T-helper 1 cell treated with Interleukin-12 subunit alpha and Interleukin-12 subunit beta and Interleukin-4 antibody, amounts not matched to agents 30 μg/mL and 1 μg/mL, for 36 hours (primary cell): ENCODE measurements at regions not wholly inside any gene's neighbourhood (a gene's known extent, or its start where the extent isn't known, plus 50 kb on each side); places are given as distances from the start of the nearest gene placed in this dataset.

Experiments used
- H3K27ac Mint-ChIP-seq: one replicate; pipeline ENCODE4 v1.8.0; 2021; ENCODE audit warnings: mild to moderate bottlenecking, mixed read lengths
- H3K27me3 Mint-ChIP-seq: one replicate; pipeline ENCODE4 v1.8.0; 2021; ENCODE audit warnings: low read depth, mixed read lengths
- H3K36me3 Mint-ChIP-seq: one replicate; pipeline ENCODE4 v1.8.0; 2021; ENCODE audit warnings: low read depth, mixed read lengths
- H3K4me1 Mint-ChIP-seq: one replicate; pipeline ENCODE4 v1.8.0; 2021; ENCODE audit warnings: low read depth, mixed read lengths
- H3K4me3 Mint-ChIP-seq: one replicate; pipeline ENCODE4 v1.8.0; 2021; ENCODE audit warnings: mild to moderate bottlenecking, moderate library complexity, mixed read lengths
- H3K9me3 Mint-ChIP-seq: one replicate; pipeline ENCODE4 v1.8.0; 2021; ENCODE audit warnings: mixed read lengths

DNA sequence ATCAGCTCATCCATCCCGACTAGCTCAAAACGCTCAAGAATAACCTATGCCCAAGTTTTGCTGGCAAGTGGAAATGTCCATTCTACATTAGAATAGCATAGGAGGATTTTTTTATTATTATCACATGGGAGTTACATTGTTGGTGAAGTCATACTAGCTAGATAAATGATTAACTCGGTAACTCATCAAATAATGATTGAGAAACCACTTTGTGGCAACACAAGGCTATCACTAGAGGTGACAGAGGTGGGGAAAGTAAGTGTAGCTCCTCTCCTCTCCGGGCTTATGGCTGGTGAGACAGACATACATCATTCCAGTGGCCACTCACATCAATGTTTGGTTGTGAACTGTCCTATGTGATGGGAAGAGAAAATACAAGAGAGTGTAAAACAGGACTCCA lies 161.6 kb downstream of the ZIC5 start:
- peaks cover 8% of the 10 kb centered on the region for H3K27me3 Mint-ChIP-seq
- H3K9me3 Mint-ChIP-seq: no peaks in the 10 kb centered on the region
- H3K4me3 Mint-ChIP-seq: no peak overlapping the region
- H3K36me3 Mint-ChIP-seq: no peaks in the 10 kb centered on the region
- no peaks in the 10 kb centered on the region for H3K4me1 Mint-ChIP-seq
- H3K27ac Mint-ChIP-seq: no peak overlapping the region

DNA sequence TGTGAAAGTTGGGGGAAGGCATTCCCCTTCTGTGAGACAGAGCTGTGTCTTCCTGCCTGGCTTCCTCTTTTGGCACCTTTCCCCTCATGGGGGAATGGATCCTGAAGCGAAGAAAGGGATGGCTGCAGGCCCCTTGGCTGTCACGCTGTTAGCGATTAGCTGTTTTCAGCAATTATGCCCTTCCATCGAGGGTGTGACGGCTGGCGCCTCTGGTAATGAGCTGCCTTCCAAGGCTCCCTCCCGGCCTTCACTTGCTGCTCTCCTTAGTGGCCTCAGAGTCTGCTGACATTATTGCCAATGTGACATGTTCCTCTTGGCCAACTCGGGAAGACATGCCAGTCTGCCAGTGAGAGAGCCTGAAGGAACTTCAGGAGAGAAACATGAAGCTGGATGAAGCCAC lies 162.1 kb downstream of the ZIC5 start:
- H3K4me3 Mint-ChIP-seq: no peak overlapping the region
- no peaks in the 10 kb centered on the region for H3K9me3 Mint-ChIP-seq
- H3K27me3 Mint-ChIP-seq: peaks cover 8% of the 10 kb centered on the region
- H3K36me3 Mint-ChIP-seq: no peaks in the 10 kb centered on the region
- no peak overlapping the region for H3K27ac Mint-ChIP-seq
- H3K4me1 Mint-ChIP-seq: no peaks in the 10 kb centered on the region

DNA sequence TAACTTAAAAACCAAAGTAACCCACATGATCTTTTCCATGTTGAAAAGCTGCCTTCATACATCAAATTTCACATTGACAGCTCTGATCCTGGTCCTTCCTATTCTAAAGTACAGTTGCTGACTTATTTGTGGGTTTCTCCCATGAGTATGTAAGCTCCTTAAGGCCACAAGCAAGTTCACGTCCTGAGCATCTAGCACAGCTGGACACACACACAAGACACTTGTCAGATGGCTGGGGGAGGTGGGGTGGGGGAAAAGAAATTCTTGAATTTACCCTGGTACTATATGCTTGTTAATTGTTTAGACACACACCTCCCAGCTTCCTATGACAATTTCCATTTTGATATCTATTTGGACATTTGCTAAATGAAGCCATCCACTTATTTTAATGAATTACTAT lies 162.8 kb downstream of the ZIC5 start:
- no peaks in the 10 kb centered on the region for H3K4me1 Mint-ChIP-seq
- no peak overlapping the region for H3K27ac Mint-ChIP-seq
- no peak overlapping the region for H3K4me3 Mint-ChIP-seq
- H3K27me3 Mint-ChIP-seq: peaks cover 8% of the 10 kb centered on the region
- no peaks in the 10 kb centered on the region for H3K9me3 Mint-ChIP-seq
- H3K36me3 Mint-ChIP-seq: no peaks in the 10 kb centered on the region

DNA sequence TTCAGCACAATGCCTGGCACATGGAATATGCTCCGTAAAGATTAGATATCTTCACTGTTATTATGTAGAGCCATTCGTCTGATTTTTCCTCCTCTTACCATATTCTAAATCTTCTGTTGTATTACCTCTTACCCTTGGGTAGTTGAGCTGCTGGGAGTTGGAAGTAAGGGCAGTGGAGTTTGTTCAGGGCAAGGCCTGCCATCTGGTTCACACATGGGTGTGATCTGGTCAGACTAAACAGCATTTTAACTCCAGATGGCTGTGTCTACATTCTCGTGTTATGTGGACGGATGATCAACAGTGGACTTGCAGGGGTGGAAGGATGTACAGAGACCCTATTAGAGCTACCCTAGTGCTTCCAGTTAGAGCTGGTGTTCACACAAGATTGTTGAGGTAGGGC lies 164.9 kb downstream of the ZIC5 start:
- Mint-ChIP-seq H3K4me1 (no peaks in the 10 kb centered on the region), H3K9me3 (no peaks in the 10 kb centered on the region), H3K27ac (no peak overlapping the region), H3K36me3 (no peaks in the 10 kb centered on the region), H3K4me3 (no peak overlapping the region), H3K27me3 (peaks cover 3% of the 10 kb centered on the region)

GRCh38 chr13:99805361-99805760 lies 166.2 kb downstream of the ZIC5 start:
- peaks cover 3% of the 10 kb centered on the region for H3K27me3 Mint-ChIP-seq
- H3K4me1 Mint-ChIP-seq: no peaks in the 10 kb centered on the region
- H3K27ac Mint-ChIP-seq: no peak overlapping the region
- no peak overlapping the region for H3K4me3 Mint-ChIP-seq
- no peaks in the 10 kb centered on the region for H3K36me3 Mint-ChIP-seq
- no peaks in the 10 kb centered on the region for H3K9me3 Mint-ChIP-seq

- no peak overlapping the region for H3K4me3 Mint-ChIP-seq
- no peak overlapping the region for H3K27ac Mint-ChIP-seq
- H3K4me1 Mint-ChIP-seq: no peaks in the 10 kb centered on the region
- H3K9me3 Mint-ChIP-seq: no peaks in the 10 kb centered on the region
- no peaks in the 10 kb centered on the region for H3K36me3 Mint-ChIP-seq
- no peaks in the 10 kb centered on the region for H3K27me3 Mint-ChIP-seq
Observed at GRCh38 chr13:99803141-99803540, 168.4 kb downstream of the ZIC5 start.

DNA sequence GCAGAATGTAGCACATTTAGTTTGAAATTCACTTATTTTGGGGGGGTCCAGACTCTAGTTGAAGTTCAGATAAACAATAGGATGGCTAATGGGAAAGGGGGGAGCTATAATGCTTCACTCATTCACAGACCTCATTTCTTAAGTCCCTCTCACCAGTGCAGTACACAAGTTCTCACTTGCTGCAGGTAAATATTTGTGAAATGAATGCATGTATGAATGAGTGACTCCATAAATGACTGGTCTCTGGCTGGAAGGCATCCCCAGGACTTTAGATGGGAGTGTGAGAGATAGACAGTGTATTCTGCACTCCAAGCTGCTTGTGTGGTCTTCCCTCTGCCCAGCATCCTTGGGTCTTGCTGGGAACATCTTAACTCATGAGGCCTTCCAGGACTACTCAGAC lies 169.2 kb downstream of the ZIC5 start:
- no peak overlapping the region for H3K4me3 Mint-ChIP-seq
- H3K4me1 Mint-ChIP-seq: no peaks in the 10 kb centered on the region
- H3K27ac Mint-ChIP-seq: no peak overlapping the region
- no peaks in the 10 kb centered on the region for H3K9me3 Mint-ChIP-seq
- H3K36me3 Mint-ChIP-seq: no peaks in the 10 kb centered on the region
- no peaks in the 10 kb centered on the region for H3K27me3 Mint-ChIP-seq

- Mint-ChIP-seq H3K27me3 (no peaks in the 10 kb centered on the region), H3K4me1 (no peaks in the 10 kb centered on the region), H3K4me3 (no peak overlapping the region), H3K36me3 (no peaks in the 10 kb centered on the region), H3K27ac (no peak overlapping the region), H3K9me3 (no peaks in the 10 kb centered on the region)
Observed at GRCh38 chr13:99800951-99801350, 170.6 kb downstream of the ZIC5 start.

DNA sequence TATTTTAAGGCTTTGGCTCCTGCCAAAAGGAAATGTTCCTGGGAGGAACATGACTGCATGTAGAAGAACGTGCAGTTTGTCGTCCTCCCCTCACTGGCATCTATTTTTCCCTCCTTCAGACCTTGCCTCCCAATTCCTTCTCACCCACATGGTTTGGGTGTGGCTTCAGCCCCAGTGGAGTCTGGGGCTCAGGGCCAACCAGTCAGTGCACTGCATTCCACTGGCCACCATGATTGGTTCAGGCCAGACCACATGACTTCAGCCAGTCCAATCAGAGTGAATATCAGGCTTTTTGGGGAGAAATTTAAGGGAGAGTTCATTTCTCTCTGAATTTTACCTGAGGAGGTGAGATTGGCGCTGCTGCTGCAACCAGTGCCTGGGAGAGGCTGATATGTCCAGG lies 171.6 kb downstream of the ZIC5 start:
- Mint-ChIP-seq H3K4me3 (no peak overlapping the region), H3K27me3 (no peaks in the 10 kb centered on the region), H3K36me3 (no peaks in the 10 kb centered on the region), H3K27ac (no peak overlapping the region), H3K4me1 (no peaks in the 10 kb centered on the region), H3K9me3 (no peaks in the 10 kb centered on the region)

DNA sequence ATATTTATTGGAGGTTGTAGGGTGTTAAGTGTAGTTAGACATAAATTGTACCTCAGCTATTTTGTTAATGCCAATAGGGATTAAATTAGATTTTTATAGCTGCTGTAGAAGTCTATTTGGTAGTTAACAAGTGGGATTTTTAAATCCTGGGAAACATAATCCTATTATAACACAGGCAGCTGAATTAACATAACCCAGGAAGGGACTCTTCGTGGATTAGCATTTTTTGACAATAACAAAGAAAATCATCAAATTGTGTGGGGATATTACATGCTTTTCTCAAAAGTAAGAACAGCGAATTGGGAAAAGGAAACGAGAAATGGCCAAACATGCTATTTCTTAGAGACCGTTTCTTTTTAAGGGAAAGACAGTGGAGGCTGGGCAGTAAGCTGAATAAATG lies 172.8 kb downstream of the ZIC5 start:
- H3K27me3 Mint-ChIP-seq: no peaks in the 10 kb centered on the region
- H3K27ac Mint-ChIP-seq: no peak overlapping the region
- no peaks in the 10 kb centered on the region for H3K36me3 Mint-ChIP-seq
- no peaks in the 10 kb centered on the region for H3K9me3 Mint-ChIP-seq
- H3K4me3 Mint-ChIP-seq: no peak overlapping the region
- no peaks in the 10 kb centered on the region for H3K4me1 Mint-ChIP-seq

DNA sequence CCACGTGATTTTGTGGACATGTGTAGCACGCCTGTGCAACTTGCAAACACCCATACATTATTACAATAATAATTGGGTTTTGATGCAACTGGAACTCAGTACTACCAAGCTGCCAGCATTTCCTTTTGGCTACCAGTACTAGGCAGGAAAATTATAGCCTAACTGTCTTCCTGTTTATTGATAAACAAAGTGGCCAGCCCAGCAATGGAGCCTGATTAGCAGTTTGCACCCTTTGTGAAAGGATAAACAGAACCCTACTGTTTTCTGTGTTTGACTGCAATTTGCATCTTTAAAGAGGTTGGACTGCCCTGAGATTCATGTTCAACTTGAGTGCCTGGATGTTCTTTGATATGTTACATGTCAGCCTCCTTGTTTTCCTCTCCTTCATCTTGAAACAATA lies 173.9 kb downstream of the ZIC5 start:
- Mint-ChIP-seq H3K27me3 (no peaks in the 10 kb centered on the region), H3K9me3 (no peaks in the 10 kb centered on the region), H3K36me3 (no peaks in the 10 kb centered on the region), H3K27ac (no peak overlapping the region), H3K4me1 (no peaks in the 10 kb centered on the region), H3K4me3 (no peak overlapping the region)

DNA sequence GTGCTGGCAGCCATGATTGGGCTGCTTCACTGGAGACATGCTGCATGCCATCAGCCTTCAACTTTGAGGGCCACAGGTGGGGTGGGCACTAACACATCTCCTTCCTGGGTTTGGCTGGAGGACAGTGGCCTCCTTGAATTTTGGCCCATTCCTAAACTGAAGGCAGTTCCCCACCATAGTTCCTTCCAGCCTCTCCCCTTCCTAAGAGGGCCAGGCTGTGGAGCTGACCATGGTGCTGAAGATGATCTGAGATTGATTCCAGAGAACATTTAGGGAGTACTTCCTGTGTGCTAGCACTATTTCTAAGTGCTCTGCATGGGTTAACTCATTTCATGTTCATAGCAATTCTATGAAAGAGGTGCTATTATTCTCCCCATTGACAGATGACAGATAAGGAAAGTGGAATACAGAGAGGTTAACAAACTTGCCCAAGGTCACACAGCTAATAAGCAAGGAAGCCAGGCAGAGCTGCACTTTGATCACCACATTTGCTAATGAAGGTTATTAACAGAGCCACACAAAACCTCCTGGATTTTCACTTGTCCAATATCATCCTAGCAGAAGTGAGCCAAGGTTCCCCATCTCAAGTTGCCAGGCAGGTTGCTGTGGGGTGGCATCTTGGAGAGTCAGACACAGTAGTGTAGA lies 175.3 kb downstream of the ZIC5 start:
- Mint-ChIP-seq H3K27ac (no peak overlapping the region), H3K4me3 (no peak overlapping the region), H3K36me3 (no peaks in the 10 kb centered on the region), H3K27me3 (no peaks in the 10 kb centered on the region), H3K9me3 (no peaks in the 10 kb centered on the region), H3K4me1 (no peaks in the 10 kb centered on the region)

- H3K4me3 Mint-ChIP-seq: no peak overlapping the region
- H3K27me3 Mint-ChIP-seq: no peaks in the 10 kb centered on the region
- H3K36me3 Mint-ChIP-seq: no peaks in the 10 kb centered on the region
- no peak overlapping the region for H3K27ac Mint-ChIP-seq
- no peaks in the 10 kb centered on the region for H3K4me1 Mint-ChIP-seq
- H3K9me3 Mint-ChIP-seq: no peaks in the 10 kb centered on the region
Observed at GRCh38 chr13:99792079-99792921, 179.3 kb downstream of the ZIC5 start.

GRCh38 chr13:99782669-99783068 lies 188.9 kb downstream of the ZIC5 start:
- H3K4me3 Mint-ChIP-seq: no peak overlapping the region
- no peak overlapping the region for H3K27ac Mint-ChIP-seq
- no peaks in the 10 kb centered on the region for H3K4me1 Mint-ChIP-seq
- H3K9me3 Mint-ChIP-seq: peaks cover 11% of the 10 kb centered on the region
- peaks cover 3% of the 10 kb centered on the region for H3K36me3 Mint-ChIP-seq
- H3K27me3 Mint-ChIP-seq: no peaks in the 10 kb centered on the region

GRCh38 chr13:99778500-99778899 lies 193.1 kb downstream of the ZIC5 start:
- Mint-ChIP-seq H3K4me1 (no peaks in the 10 kb centered on the region), H3K27me3 (no peaks in the 10 kb centered on the region), H3K27ac (no peak overlapping the region), H3K4me3 (no peak overlapping the region), H3K9me3 (peaks cover 6% of the 10 kb centered on the region), H3K36me3 (peaks cover 3% of the 10 kb centered on the region)
